GM21390 (cell line): ENCODE measurements at regions not wholly inside any gene's neighbourhood (a gene's known extent, or its start where the extent isn't known, plus 50 kb on each side); places are given as distances from the start of the nearest gene placed in this dataset.

ENCODE experiments used
- ATAC-seq: cut with Tn5 transposase; IDR thresholded peaks from one replicate; pipeline ENCODE4 v1.9.1; 2021; ENCODE audit not compliant: unreplicated experiment

GRCh38 chr2:183606718-183607085 lies 482.5 kb downstream of the NUP35 start:
- no peak for ATAC-seq

GRCh38 chr2:183607995-183608394 lies 483.8 kb downstream of the NUP35 start:
- no peak for ATAC-seq

GRCh38 chr2:183608747-183609146 lies 484.5 kb downstream of the NUP35 start:
- ATAC-seq: no peak

GRCh38 chr2:183610724-183611123 lies 486.5 kb downstream of the NUP35 start:
- no peak for ATAC-seq

- no peak for ATAC-seq
These were observed 490.7 kb downstream of the NUP35 start for GRCh38 chr2:183614799-183615435.

- ATAC-seq: no peak
These were observed 499.0 kb downstream of the NUP35 start for GRCh38 chr2:183623227-183623626.

GRCh38 chr2:183630964-183631363 lies 506.7 kb downstream of the NUP35 start:
- ATAC-seq: no peak

- no peak for ATAC-seq
These were observed 531.9 kb downstream of the NUP35 start for GRCh38 chr2:183656121-183656520.

- no peak for ATAC-seq
These were observed 541.2 kb downstream of the NUP35 start for GRCh38 chr2:183665425-183665824.

GRCh38 chr2:183666031-183666430 lies 541.8 kb downstream of the NUP35 start:
- ATAC-seq: no peak

GRCh38 chr2:183671233-183671632 lies 547.0 kb downstream of the NUP35 start:
- no peak for ATAC-seq

- ATAC-seq: no peak
These were observed 554.7 kb downstream of the NUP35 start for GRCh38 chr2:183678908-183679307.

- no peak for ATAC-seq
These were observed 556.3 kb downstream of the NUP35 start for GRCh38 chr2:183680573-183680972.

GRCh38 chr2:183684686-183685085 lies 560.4 kb downstream of the NUP35 start:
- ATAC-seq: no peak

- ATAC-seq: no peak
These were observed 571.8 kb downstream of the NUP35 start for GRCh38 chr2:183696028-183696427.

GRCh38 chr2:183709829-183710228 lies 585.6 kb downstream of the NUP35 start:
- no peak for ATAC-seq

- no peak for ATAC-seq
These were observed 594.0 kb downstream of the NUP35 start for GRCh38 chr2:183718246-183718645.

GRCh38 chr2:183723278-183723677 lies 599.0 kb downstream of the NUP35 start:
- ATAC-seq: no peak

- ATAC-seq: no peak
These were observed 605.1 kb downstream of the NUP35 start for GRCh38 chr2:183729380-183729779.

- ATAC-seq: no peak
These were observed 616.0 kb downstream of the NUP35 start for GRCh38 chr2:183740241-183740640.

- ATAC-seq: no peak
These were observed 628.3 kb downstream of the NUP35 start for GRCh38 chr2:183752571-183752970.

GRCh38 chr2:183759033-183759432 lies 634.8 kb downstream of the NUP35 start:
- no peak for ATAC-seq

GRCh38 chr2:183773775-183774174 lies 649.5 kb downstream of the NUP35 start:
- ATAC-seq: no peak
